ENCODE measurements at regions not wholly inside any gene's neighbourhood (a gene's known extent, or its start where the extent isn't known, plus 50 kb on each side); places are given as distances from the start of the nearest gene placed in this dataset.

- DNase-seq: no peak
Observed at GRCh38 chr10:61138708-61139591, 195.0 kb upstream of the RHOBTB1 start.

- DNase-seq: peak; percentile 32 to 38
Observed at GRCh38 chr10:61136139-61136538, 192.2 kb upstream of the RHOBTB1 start.

GRCh38 chr10:61135276-61135721, 191.3 kb upstream of the RHOBTB1 start:
- DNase-seq: peak; percentile 84 to 87

- no peak for DNase-seq
Observed at GRCh38 chr10:61130366-61130765, 186.4 kb upstream of the RHOBTB1 start.

GRCh38 chr10:61128196-61128595, 184.2 kb upstream of the RHOBTB1 start:
- DNase-seq: no peak

GRCh38 chr10:61125560-61126170, 181.7 kb upstream of the RHOBTB1 start:
- DNase-seq: no peak

GRCh38 chr10:61124756-61125530, 181.0 kb upstream of the RHOBTB1 start:
- no peak for DNase-seq

GRCh38 chr10:61120805-61121204, 176.8 kb upstream of the RHOBTB1 start:
- no peak for DNase-seq

- no peak for DNase-seq
Observed at GRCh38 chr10:61119573-61119972, 175.6 kb upstream of the RHOBTB1 start.

GRCh38 chr10:61115897-61116296, 171.9 kb upstream of the RHOBTB1 start:
- no peak for DNase-seq

- DNase-seq: no peak
Observed at GRCh38 chr10:61112771-61113170, 168.8 kb upstream of the RHOBTB1 start.

- no peak for DNase-seq
Observed at GRCh38 chr10:61110936-61111335, 167.0 kb upstream of the RHOBTB1 start.

GRCh38 chr10:61110188-61110844, 166.3 kb upstream of the RHOBTB1 start:
- no peak for DNase-seq

GRCh38 chr10:61108915-61109314, 164.9 kb upstream of the RHOBTB1 start:
- DNase-seq: no peak

GRCh38 chr10:61100887-61101286, 156.9 kb upstream of the RHOBTB1 start:
- DNase-seq: no peak

- peak in 1 of 2 experiments; percentile 0 for DNase-seq
Observed at GRCh38 chr10:61099756-61100155, 155.8 kb upstream of the RHOBTB1 start.

GRCh38 chr10:61098966-61099365, 155.0 kb upstream of the RHOBTB1 start:
- DNase-seq: no peak

GRCh38 chr10:61097026-61097425, 153.0 kb upstream of the RHOBTB1 start:
- DNase-seq: no peak

- DNase-seq: no peak
Observed at GRCh38 chr10:61096056-61096455, 152.1 kb upstream of the RHOBTB1 start.

GRCh38 chr10:61091531-61091930, 147.5 kb upstream of the RHOBTB1 start:
- DNase-seq: no peak

GRCh38 chr10:61089251-61089650, 145.3 kb upstream of the RHOBTB1 start:
- no peak for DNase-seq

- no peak for DNase-seq
Observed at GRCh38 chr10:61084493-61084892, 140.5 kb upstream of the RHOBTB1 start.

- DNase-seq: no peak
Observed at GRCh38 chr10:61081301-61081700, 137.3 kb upstream of the RHOBTB1 start.
